Stimulated activated CD4-positive, alpha-beta T cell treated with anti-CD3 and anti-CD28 coated beads, TNF-alpha, amount 100 ng/mL, for 24 hours (primary cell): ENCODE measurements at regions not wholly inside any gene's neighbourhood (a gene's known extent, or its start where the extent isn't known, plus 50 kb on each side); places are given as distances from the start of the nearest gene placed in this dataset.

Experiments used
- DNase-seq, 3 experiments: peaks; one replicate each; pipeline ENCODE4 v3.0.0-alpha.2; 2020; ENCODE audit warnings: low read depth in 3 of 3

GRCh38 chr3:103614719-103615118 is 1179.9 kb downstream of the ZPLD1 start:
- no peak for DNase-seq

GRCh38 chr3:103617961-103618360 is 1183.1 kb downstream of the ZPLD1 start:
- DNase-seq, result no peak

- DNase-seq, result no peak
These were observed 1189.5 kb downstream of the ZPLD1 start for GRCh38 chr3:103624271-103624670.

GRCh38 chr3:103629391-103629790 is 1194.6 kb downstream of the ZPLD1 start:
- DNase-seq, result no peak

- DNase-seq, result no peak
These were observed 1209.6 kb downstream of the ZPLD1 start for GRCh38 chr3:103644450-103644849.

GRCh38 chr3:103653996-103654395 is 1219.2 kb downstream of the ZPLD1 start:
- DNase-seq, result no peak

GRCh38 chr3:103657756-103658155 is 1222.9 kb downstream of the ZPLD1 start:
- DNase-seq, result no peak

- no peak for DNase-seq
These were observed 1226.0 kb downstream of the ZPLD1 start for GRCh38 chr3:103660810-103661209.

GRCh38 chr3:103662591-103662990 is 1227.8 kb downstream of the ZPLD1 start:
- DNase-seq, result no peak

GRCh38 chr3:103672346-103672745 is 1237.5 kb downstream of the ZPLD1 start:
- no peak for DNase-seq

GRCh38 chr3:103684904-103685303 is 1250.1 kb downstream of the ZPLD1 start:
- no peak for DNase-seq

- DNase-seq, result no peak
These were observed 1251.1 kb downstream of the ZPLD1 start for GRCh38 chr3:103685939-103686338.

- DNase-seq, result no peak
These were observed 1255.7 kb downstream of the ZPLD1 start for GRCh38 chr3:103690536-103690935.

GRCh38 chr3:103693831-103694230 is 1259.0 kb downstream of the ZPLD1 start:
- no peak for DNase-seq

GRCh38 chr3:103698646-103699045 is 1263.8 kb downstream of the ZPLD1 start:
- no peak for DNase-seq

GRCh38 chr3:103699228-103699627 is 1264.4 kb downstream of the ZPLD1 start:
- no peak for DNase-seq

- DNase-seq, result no peak
These were observed 1270.8 kb downstream of the ZPLD1 start for GRCh38 chr3:103705641-103706040.

- no peak for DNase-seq
These were observed 1271.9 kb downstream of the ZPLD1 start for GRCh38 chr3:103706671-103707070.

- DNase-seq, result no peak
These were observed 1276.9 kb downstream of the ZPLD1 start for GRCh38 chr3:103711670-103712069.

- DNase-seq, result no peak
These were observed 1277.6 kb downstream of the ZPLD1 start for GRCh38 chr3:103712320-103713008.

- DNase-seq, result no peak
These were observed 1294.7 kb downstream of the ZPLD1 start for GRCh38 chr3:103729547-103729946.

- DNase-seq, result no peak
These were observed 1295.9 kb downstream of the ZPLD1 start for GRCh38 chr3:103730744-103731143.

- DNase-seq, result no peak
These were observed 1318.2 kb downstream of the ZPLD1 start for GRCh38 chr3:103752986-103753385.

- no peak for DNase-seq
These were observed 1332.8 kb downstream of the ZPLD1 start for GRCh38 chr3:103767635-103768034.
